ENCODE measurements at regions not wholly inside any gene's neighbourhood (a gene's known extent, or its start where the extent isn't known, plus 50 kb on each side); places are given as distances from the start of the nearest gene placed in this dataset.
A peak's percentile ranks its signal among the peaks of the same experiment; 100 is the strongest.

DNA sequence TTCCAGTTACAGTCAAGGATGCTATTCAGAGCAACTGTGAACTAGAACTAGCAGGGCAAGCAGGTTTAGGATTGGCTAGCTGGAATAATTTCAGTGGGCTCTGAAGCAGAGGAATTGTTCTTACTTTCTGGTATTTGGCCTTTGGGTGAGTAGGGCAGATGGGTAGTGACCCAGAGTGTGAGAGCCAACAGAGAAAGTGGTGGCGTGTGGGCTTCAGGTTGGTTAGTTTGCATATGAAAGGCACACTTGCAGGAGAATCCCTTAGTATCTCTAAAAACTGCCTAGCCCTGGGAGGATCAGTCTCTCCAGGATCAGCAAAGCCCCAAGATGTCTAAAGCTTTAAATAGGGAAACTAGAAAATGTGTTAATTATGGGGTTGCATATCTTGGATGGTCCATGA, 67.6 kb upstream of the LRRC8B start:
- H3K4me3 Mint-ChIP-seq: no peak overlapping the region
- H3K9me3 Mint-ChIP-seq: no peaks in the 10 kb centered on the region
- no peak for DNase-seq
- intact Hi-C loops (cut with micrococcal nuclease): no loop called here
- no peak overlapping the region for H3K4me3 ChIP-seq (ENCODE audit: low read length in 2 of 2)
- no peaks in the 10 kb centered on the region for H3K9me3 ChIP-seq (ENCODE audit: control insufficient read depth in 1 of 2, low read length in 2 of 2)
- H3K4me1 Mint-ChIP-seq: peaks cover 1 to 5% (median 4%) of the 10 kb centered on the region in 4 donors
- ChIA-PET CTCF (ENCODE audit: partially characterized antibody) (interaction anchor here (1.1 to 8.2 kb wide), 6 partner anchors 11 to 504 kb away, joined by 3 to 70 read pairs (median 6); no protein-coding TSS in a partner anchor), POLR2A (ENCODE audit: partially characterized antibody) (no interaction called here)
- H3K4me1 ChIP-seq (ENCODE audit: insufficient read depth, low read length): no peaks in the 10 kb centered on the region
- H3K36me3 Mint-ChIP-seq: no peaks in the 10 kb centered on the region
- peaks cover 10 to 13% of the 10 kb centered on the region in 2 donors for H3K27me3 Mint-ChIP-seq
- H3K36me3 ChIP-seq (ENCODE audit: insufficient read depth, low read length): no peaks in the 10 kb centered on the region
- H3K27me3 ChIP-seq (ENCODE audit: insufficient read depth, low read length): no peaks in the 10 kb centered on the region
- H3K27ac Mint-ChIP-seq: peak overlapping the region in 1 of 7 donors; percentile 86
- H3K27ac ChIP-seq (ENCODE audit: low read depth, low read length): no peak overlapping the region

DNA sequence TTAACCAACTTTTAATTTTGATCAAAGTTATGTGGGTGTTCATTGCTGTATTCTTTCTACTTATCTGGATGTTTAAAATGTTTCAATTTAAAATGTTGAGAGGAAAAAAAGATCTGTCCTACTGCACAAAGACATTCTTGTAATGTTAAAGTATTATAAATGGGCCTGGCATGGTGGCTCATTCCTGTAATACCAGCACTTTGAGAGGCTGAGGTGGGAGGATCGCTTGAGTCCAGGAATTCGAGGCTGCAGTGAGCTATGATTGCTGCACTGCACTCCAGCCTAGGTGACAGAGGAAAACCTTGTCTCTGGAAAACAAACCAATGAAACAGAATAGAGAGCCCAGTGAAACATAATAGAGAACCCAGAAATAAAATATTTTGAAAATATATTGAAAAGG, 65.5 kb upstream of the LRRC8B start:
- Mint-ChIP-seq H3K4me1 (peaks cover 6 to 16% (median 11%) of the 10 kb centered on the region in 4 donors), H3K9me3 (peaks cover 0 to 1% (median 0%) of the 10 kb centered on the region in 8 donors), H3K4me3 (no peak overlapping the region), H3K27ac (no peak overlapping the region), H3K27me3 (peaks cover 19 to 22% of the 10 kb centered on the region in 2 donors), H3K36me3 (no peaks in the 10 kb centered on the region)
- no peak overlapping the region for H3K4me3 ChIP-seq (ENCODE audit: low read length in 2 of 2)
- intact Hi-C loops (cut with micrococcal nuclease): no loop called here
- ChIA-PET CTCF (ENCODE audit: partially characterized antibody) (interaction anchor here (2.1 kb wide), 1 partner anchor 475 kb away, joined by 6 read pairs; no protein-coding TSS in a partner anchor), POLR2A (ENCODE audit: partially characterized antibody) (no interaction called here)
- H3K27me3 ChIP-seq (ENCODE audit: insufficient read depth, low read length): peaks cover under 1% of the 10 kb centered on the region
- no peak for DNase-seq
- no peak overlapping the region for H3K27ac ChIP-seq (ENCODE audit: low read depth, low read length)
- H3K36me3 ChIP-seq (ENCODE audit: insufficient read depth, low read length): no peaks in the 10 kb centered on the region
- peaks cover 8% of the 10 kb centered on the region for H3K4me1 ChIP-seq (ENCODE audit: insufficient read depth, low read length)
- no peaks in the 10 kb centered on the region for H3K9me3 ChIP-seq (ENCODE audit: control insufficient read depth in 1 of 2, low read length in 2 of 2)

DNA sequence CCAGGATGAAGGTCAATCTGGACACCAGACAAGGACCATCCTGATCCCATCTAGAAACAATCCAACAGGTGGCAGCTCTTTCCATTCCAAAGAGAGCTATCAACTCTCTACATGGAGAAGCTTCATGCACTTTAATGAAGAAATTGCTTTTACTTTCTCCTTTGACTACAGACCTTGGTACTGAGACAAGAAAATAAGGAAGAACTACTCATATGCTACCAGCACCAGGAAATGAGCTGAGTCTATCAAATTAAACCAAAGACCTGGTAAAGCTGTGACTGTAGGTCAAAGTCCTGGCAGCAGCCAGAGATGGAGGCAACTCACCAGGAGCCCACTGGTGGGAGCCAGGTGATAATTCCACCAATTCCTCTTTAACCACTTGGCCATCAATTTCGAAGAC, 64.3 kb upstream of the LRRC8B start:
- Histone ChIP-seq H3K4me1 (ENCODE audit: insufficient read depth, low read length) (peaks cover 12% of the 10 kb centered on the region), H3K4me3 (ENCODE audit: low read length in 2 of 2) (no peak overlapping the region), H3K9me3 (ENCODE audit: control insufficient read depth in 1 of 2, low read length in 2 of 2) (no peaks in the 10 kb centered on the region), H3K27ac (ENCODE audit: low read depth, low read length) (no peak overlapping the region), H3K27me3 (ENCODE audit: insufficient read depth, low read length) (peaks cover 5% of the 10 kb centered on the region), H3K36me3 (ENCODE audit: insufficient read depth, low read length) (no peaks in the 10 kb centered on the region)
- Mint-ChIP-seq H3K27ac (no peak overlapping the region), H3K4me1 (peaks cover 6 to 13% (median 11%) of the 10 kb centered on the region in 4 donors), H3K9me3 (peaks cover 0 to 2% (median 0%) of the 10 kb centered on the region in 8 donors), H3K4me3 (no peak overlapping the region), H3K27me3 (peaks cover 24 to 25% of the 10 kb centered on the region in 2 donors), H3K36me3 (no peaks in the 10 kb centered on the region)
- POLR2A ChIA-PET (ENCODE audit: partially characterized antibody): no interaction called here
- CTCF ChIA-PET (ENCODE audit: partially characterized antibody): interaction anchor here (1.0 to 2.1 kb wide), 3 partner anchors 16 to 476 kb away, joined by 3 to 6 read pairs (median 3); no protein-coding TSS in a partner anchor
- intact Hi-C loops (cut with micrococcal nuclease): no loop called here
- no peak for DNase-seq

DNA sequence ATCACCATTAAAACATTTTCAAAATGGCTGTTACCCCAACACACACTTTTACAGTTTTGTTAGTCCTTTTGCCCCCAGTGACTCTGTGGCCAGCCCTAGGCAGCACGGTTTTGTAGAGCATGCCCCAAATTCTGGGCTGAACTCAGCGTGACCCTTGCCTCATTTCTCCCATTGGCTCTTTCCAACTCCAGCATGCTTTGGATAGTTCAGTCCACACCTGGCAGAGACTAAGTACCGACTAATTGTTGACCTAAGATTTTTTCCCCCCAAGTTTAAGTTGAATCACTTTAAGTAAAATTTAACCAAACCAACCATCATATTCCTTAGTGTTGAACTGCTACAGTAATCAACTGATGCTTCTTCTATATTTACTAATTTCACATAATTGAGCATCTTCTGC, 62.4 kb upstream of the LRRC8B start:
- H3K36me3 Mint-ChIP-seq: no peaks in the 10 kb centered on the region
- H3K4me1 Mint-ChIP-seq: peaks cover 6 to 13% (median 12%) of the 10 kb centered on the region in 4 donors
- H3K27ac Mint-ChIP-seq: no peak overlapping the region
- ChIA-PET POLR2A (ENCODE audit: partially characterized antibody) (no interaction called here), CTCF (ENCODE audit: partially characterized antibody) (no interaction called here)
- peaks cover 0 to 2% (median 0%) of the 10 kb centered on the region in 8 donors for H3K9me3 Mint-ChIP-seq
- Histone ChIP-seq H3K4me3 (ENCODE audit: low read length in 2 of 2) (no peak overlapping the region), H3K9me3 (ENCODE audit: control insufficient read depth in 1 of 2, low read length in 2 of 2) (no peaks in the 10 kb centered on the region), H3K27me3 (ENCODE audit: insufficient read depth, low read length) (peaks cover 8% of the 10 kb centered on the region), H3K36me3 (ENCODE audit: insufficient read depth, low read length) (no peaks in the 10 kb centered on the region), H3K27ac (ENCODE audit: low read depth, low read length) (no peak overlapping the region), H3K4me1 (ENCODE audit: insufficient read depth, low read length) (peaks cover 12% of the 10 kb centered on the region)
- no peak for DNase-seq
- peaks cover 27 to 34% of the 10 kb centered on the region in 2 donors for H3K27me3 Mint-ChIP-seq
- H3K4me3 Mint-ChIP-seq: no peak overlapping the region
- intact Hi-C loops (cut with micrococcal nuclease): no loop called here

DNA sequence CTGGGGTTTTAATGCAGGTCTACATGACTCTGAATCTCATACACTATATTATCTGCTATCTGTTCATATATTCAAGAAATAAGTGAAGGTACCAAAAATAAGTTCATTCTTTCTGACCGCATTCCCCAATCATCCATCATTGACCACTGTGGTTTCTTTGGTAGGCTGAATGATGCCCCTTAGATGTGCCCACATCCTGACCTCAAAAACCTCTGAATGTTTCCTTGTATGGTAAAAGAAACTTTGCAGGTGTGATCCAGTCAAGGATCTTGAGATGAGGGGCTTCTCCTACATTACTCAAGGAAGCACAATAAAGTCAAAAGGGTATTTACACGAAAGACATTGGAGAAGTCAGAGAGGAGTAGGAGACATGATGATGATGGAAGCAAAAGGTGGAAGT, 60.6 kb upstream of the LRRC8B start:
- Mint-ChIP-seq H3K4me1 (peaks cover 6 to 13% (median 12%) of the 10 kb centered on the region in 4 donors), H3K4me3 (peak overlapping the region in 1 of 8 donors; percentile 4), H3K9me3 (peaks cover 0 to 2% (median 0%) of the 10 kb centered on the region in 8 donors), H3K36me3 (no peaks in the 10 kb centered on the region), H3K27me3 (peaks cover 27 to 36% of the 10 kb centered on the region in 2 donors), H3K27ac (no peak overlapping the region)
- Histone ChIP-seq H3K4me3 (ENCODE audit: low read length in 2 of 2) (no peak overlapping the region), H3K9me3 (ENCODE audit: control insufficient read depth in 1 of 2, low read length in 2 of 2) (no peaks in the 10 kb centered on the region), H3K27me3 (ENCODE audit: insufficient read depth, low read length) (peaks cover 8% of the 10 kb centered on the region), H3K27ac (ENCODE audit: low read depth, low read length) (no peak overlapping the region), H3K36me3 (ENCODE audit: insufficient read depth, low read length) (no peaks in the 10 kb centered on the region), H3K4me1 (ENCODE audit: insufficient read depth, low read length) (peaks cover 12% of the 10 kb centered on the region)
- CTCF ChIA-PET (ENCODE audit: partially characterized antibody): no interaction called here
- POLR2A ChIA-PET (ENCODE audit: partially characterized antibody): no interaction called here
- DNase-seq: peak in 3 of 5 donors; percentile 13 to 26 (median 16)
- intact Hi-C loops (cut with micrococcal nuclease): no loop called here

DNA sequence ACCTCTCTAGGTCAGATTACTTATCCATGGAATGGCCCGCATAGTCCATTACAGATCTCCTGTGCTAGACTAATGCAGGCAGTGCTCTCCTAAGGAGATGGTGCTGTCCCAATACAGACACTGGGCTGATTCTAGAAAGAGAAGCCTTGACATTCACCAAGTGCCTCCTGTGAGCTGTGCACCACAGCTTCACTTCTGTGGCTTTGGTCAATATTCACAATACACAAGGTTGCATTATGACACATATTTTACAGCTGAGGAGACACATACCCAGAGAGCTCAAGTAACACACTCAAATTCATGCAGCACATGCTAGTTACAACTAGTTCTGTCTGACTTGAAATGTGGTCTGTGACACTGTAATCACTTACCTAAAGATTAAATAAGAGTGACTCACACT, 59.4 kb upstream of the LRRC8B start:
- no peaks in the 10 kb centered on the region for H3K36me3 Mint-ChIP-seq
- H3K36me3 ChIP-seq (ENCODE audit: insufficient read depth, low read length): no peaks in the 10 kb centered on the region
- H3K4me3 Mint-ChIP-seq: peak overlapping the region in 2 of 8 donors; percentile 1 to 3
- peaks cover 12% of the 10 kb centered on the region for H3K4me1 ChIP-seq (ENCODE audit: insufficient read depth, low read length)
- peaks cover 8% of the 10 kb centered on the region for H3K27me3 ChIP-seq (ENCODE audit: insufficient read depth, low read length)
- no peak for DNase-seq
- H3K4me3 ChIP-seq (ENCODE audit: low read length in 2 of 2): no peak overlapping the region
- no peaks in the 10 kb centered on the region for H3K9me3 ChIP-seq (ENCODE audit: control insufficient read depth in 1 of 2, low read length in 2 of 2)
- H3K27me3 Mint-ChIP-seq: peaks cover 29 to 34% of the 10 kb centered on the region in 2 donors
- peaks cover 0 to 2% (median 0%) of the 10 kb centered on the region in 8 donors for H3K9me3 Mint-ChIP-seq
- no peak overlapping the region for H3K27ac Mint-ChIP-seq
- no peak overlapping the region for H3K27ac ChIP-seq (ENCODE audit: low read depth, low read length)
- intact Hi-C loops (cut with micrococcal nuclease): no loop called here
- CTCF ChIA-PET (ENCODE audit: partially characterized antibody): interaction anchor here (0.5 to 0.9 kb wide), 2 partner anchors 474 to 481 kb away, joined by 3 read pairs; no protein-coding TSS in a partner anchor
- POLR2A ChIA-PET (ENCODE audit: partially characterized antibody): no interaction called here
- peaks cover 6 to 13% (median 12%) of the 10 kb centered on the region in 4 donors for H3K4me1 Mint-ChIP-seq

DNA sequence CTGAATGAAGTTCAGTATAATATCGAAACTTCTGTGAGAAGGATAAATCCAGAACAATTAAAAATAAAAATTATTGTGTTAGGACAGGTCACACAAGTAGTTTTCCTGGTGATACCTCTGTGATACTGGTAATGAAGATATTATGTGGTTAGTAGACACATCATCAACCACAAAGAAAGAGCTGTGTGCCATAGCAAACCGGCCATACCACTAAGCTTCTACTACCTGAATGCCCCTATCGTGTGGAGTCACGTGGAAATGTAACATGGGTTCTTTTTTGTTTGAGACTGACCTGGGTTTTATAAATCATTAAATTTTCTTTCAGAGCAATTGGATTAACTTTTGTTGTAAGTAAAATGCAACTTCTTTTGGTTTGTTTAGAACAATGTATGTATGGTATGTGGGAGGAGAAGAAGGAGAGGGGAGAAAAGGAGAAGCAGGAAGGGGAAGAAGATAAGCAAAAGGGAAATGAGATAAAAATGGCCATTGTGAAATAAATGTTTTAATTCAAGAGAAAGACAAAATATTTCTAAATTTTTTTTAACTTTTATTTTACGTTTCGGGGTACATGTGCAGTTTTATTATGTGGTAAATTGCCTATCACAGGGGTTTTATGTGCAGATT, 58.2 kb upstream of the LRRC8B start:
- peaks cover 23 to 29% of the 10 kb centered on the region in 2 donors for H3K27me3 Mint-ChIP-seq
- H3K9me3 ChIP-seq (ENCODE audit: control insufficient read depth in 1 of 2, low read length in 2 of 2): no peaks in the 10 kb centered on the region
- peaks cover 0 to 2% (median 0%) of the 10 kb centered on the region in 8 donors for H3K9me3 Mint-ChIP-seq
- no peak overlapping the region for H3K27ac Mint-ChIP-seq
- peaks cover 8% of the 10 kb centered on the region for H3K27me3 ChIP-seq (ENCODE audit: insufficient read depth, low read length)
- H3K36me3 Mint-ChIP-seq: no peaks in the 10 kb centered on the region
- DNase-seq: no peak
- no peak overlapping the region for H3K27ac ChIP-seq (ENCODE audit: low read depth, low read length)
- ChIA-PET CTCF (ENCODE audit: partially characterized antibody) (interaction anchor here (0.9 kb wide), 2 partner anchors 12 to 482 kb away, joined by 3 read pairs; no protein-coding TSS in a partner anchor), POLR2A (ENCODE audit: partially characterized antibody) (no interaction called here)
- intact Hi-C loops (cut with micrococcal nuclease): no loop called here
- no peak overlapping the region for H3K4me3 Mint-ChIP-seq
- H3K4me1 Mint-ChIP-seq: peaks cover 6 to 13% (median 12%) of the 10 kb centered on the region in 4 donors
- peaks cover 12% of the 10 kb centered on the region for H3K4me1 ChIP-seq (ENCODE audit: insufficient read depth, low read length)
- H3K36me3 ChIP-seq (ENCODE audit: insufficient read depth, low read length): no peaks in the 10 kb centered on the region
- no peak overlapping the region for H3K4me3 ChIP-seq (ENCODE audit: low read length in 2 of 2)
